ENCODE measurements at regions not wholly inside any gene's neighbourhood (a gene's known extent, or its start where the extent isn't known, plus 50 kb on each side); places are given as distances from the start of the nearest gene placed in this dataset.
A peak's percentile ranks its signal among the peaks of the same experiment; 100 is the strongest.

- no peak overlapping the region for H2AFZ ChIP-seq (ENCODE audit: low read length)
- H4K20me1 ChIP-seq (ENCODE audit: insufficient read depth, low read depth, low read length), result no peaks in the 10 kb centered on the region
- 0 out of 2 replicates have a peak overlapping the region, but pooled peaks have one; percentile 34 for H3K4me3 ChIP-seq (ENCODE audit: low read length)
- H3K9me3 ChIP-seq (ENCODE audit: low read length), result no peaks in the 10 kb centered on the region
- no peak overlapping the region for H3K9ac ChIP-seq (ENCODE audit: low read length)
- H3K9me2 ChIP-seq (replicated peaks; ENCODE audit: insufficient read depth, low read length), result no peaks in the 10 kb centered on the region
- H3K27me3 ChIP-seq (ENCODE audit: low read length), result no peaks in the 10 kb centered on the region
- peak; percentile 63 for DNase-seq
- H3K79me2 ChIP-seq (ENCODE audit: low read length), result no peaks in the 10 kb centered on the region
- H3K27ac ChIP-seq (ENCODE audit: low read length), result no peak overlapping the region
- peak overlapping the region; percentile 48 for H3K4me2 ChIP-seq (ENCODE audit: low read depth, low read length, poor library complexity, severe bottlenecking)
- H3K36me3 ChIP-seq (ENCODE audit: insufficient read depth, low read length), result no peaks in the 10 kb centered on the region
- peaks cover 12% of the 10 kb centered on the region for H3K4me1 ChIP-seq (ENCODE audit: low read length)
Measured at GRCh38 chr7:55288070-55288824, 76.9 kb upstream of the LANCL2 start.

GRCh38 chr7:55296070-55296469 lies 69.1 kb upstream of the LANCL2 start:
- no peak overlapping the region for H3K27ac ChIP-seq (ENCODE audit: low read length)
- H3K9me3 ChIP-seq (ENCODE audit: low read length), result no peaks in the 10 kb centered on the region
- H3K79me2 ChIP-seq (ENCODE audit: low read length), result no peaks in the 10 kb centered on the region
- H2AFZ ChIP-seq (ENCODE audit: low read length), result no peak overlapping the region
- no peaks in the 10 kb centered on the region for H3K4me1 ChIP-seq (ENCODE audit: low read length)
- no peaks in the 10 kb centered on the region for H3K36me3 ChIP-seq (ENCODE audit: insufficient read depth, low read length)
- H3K9me2 ChIP-seq (replicated peaks; ENCODE audit: insufficient read depth, low read length), result no peaks in the 10 kb centered on the region
- no peak overlapping the region for H3K9ac ChIP-seq (ENCODE audit: low read length)
- DNase-seq, result no peak
- H3K27me3 ChIP-seq (ENCODE audit: low read length), result no peaks in the 10 kb centered on the region
- no peaks in the 10 kb centered on the region for H4K20me1 ChIP-seq (ENCODE audit: insufficient read depth, low read depth, low read length)
- no peak overlapping the region for H3K4me3 ChIP-seq (ENCODE audit: low read length)
- H3K4me2 ChIP-seq (ENCODE audit: low read depth, low read length, poor library complexity, severe bottlenecking), result no peak overlapping the region

GRCh38 chr7:55299273-55299967 lies 65.7 kb upstream of the LANCL2 start:
- no peak for DNase-seq
- Histone ChIP-seq H3K9me3 (ENCODE audit: low read length) (no peaks in the 10 kb centered on the region), H3K4me2 (ENCODE audit: low read depth, low read length, poor library complexity, severe bottlenecking) (no peak overlapping the region), H3K4me1 (ENCODE audit: low read length) (peaks cover 6% of the 10 kb centered on the region), H4K20me1 (ENCODE audit: insufficient read depth, low read depth, low read length) (no peaks in the 10 kb centered on the region), H3K9me2 (replicated peaks; ENCODE audit: insufficient read depth, low read length) (no peaks in the 10 kb centered on the region), H3K79me2 (ENCODE audit: low read length) (no peaks in the 10 kb centered on the region), H3K27ac (ENCODE audit: low read length) (no peak overlapping the region), H3K4me3 (ENCODE audit: low read length) (no peak overlapping the region), H3K27me3 (ENCODE audit: low read length) (no peaks in the 10 kb centered on the region), H3K9ac (ENCODE audit: low read length) (no peak overlapping the region), H3K36me3 (ENCODE audit: insufficient read depth, low read length) (no peaks in the 10 kb centered on the region), H2AFZ (ENCODE audit: low read length) (no peak overlapping the region)

- Histone ChIP-seq H3K36me3 (ENCODE audit: insufficient read depth, low read length) (no peaks in the 10 kb centered on the region), H4K20me1 (ENCODE audit: insufficient read depth, low read depth, low read length) (no peaks in the 10 kb centered on the region), H2AFZ (ENCODE audit: low read length) (no peak overlapping the region), H3K9me3 (ENCODE audit: low read length) (no peaks in the 10 kb centered on the region), H3K4me2 (ENCODE audit: low read depth, low read length, poor library complexity, severe bottlenecking) (no peak overlapping the region), H3K27me3 (ENCODE audit: low read length) (no peaks in the 10 kb centered on the region), H3K27ac (ENCODE audit: low read length) (no peak overlapping the region), H3K9me2 (replicated peaks; ENCODE audit: insufficient read depth, low read length) (no peaks in the 10 kb centered on the region), H3K9ac (ENCODE audit: low read length) (no peak overlapping the region), H3K4me1 (ENCODE audit: low read length) (peaks cover 17% of the 10 kb centered on the region), H3K79me2 (ENCODE audit: low read length) (no peaks in the 10 kb centered on the region), H3K4me3 (ENCODE audit: low read length) (no peak overlapping the region)
- DNase-seq, result no peak
Measured at GRCh38 chr7:55303220-55303619, 61.9 kb upstream of the LANCL2 start.

GRCh38 chr7:55304018-55304762 lies 60.9 kb upstream of the LANCL2 start:
- Histone ChIP-seq H2AFZ (ENCODE audit: low read length) (no peak overlapping the region), H4K20me1 (ENCODE audit: insufficient read depth, low read depth, low read length) (no peaks in the 10 kb centered on the region), H3K9ac (ENCODE audit: low read length) (no peak overlapping the region), H3K4me2 (ENCODE audit: low read depth, low read length, poor library complexity, severe bottlenecking) (peak overlapping the region; percentile 24), H3K27me3 (ENCODE audit: low read length) (no peaks in the 10 kb centered on the region), H3K4me1 (ENCODE audit: low read length) (peaks cover 17% of the 10 kb centered on the region), H3K36me3 (ENCODE audit: insufficient read depth, low read length) (no peaks in the 10 kb centered on the region), H3K4me3 (ENCODE audit: low read length) (no peak overlapping the region), H3K9me2 (replicated peaks; ENCODE audit: insufficient read depth, low read length) (no peaks in the 10 kb centered on the region), H3K9me3 (ENCODE audit: low read length) (no peaks in the 10 kb centered on the region), H3K27ac (ENCODE audit: low read length) (no peak overlapping the region), H3K79me2 (ENCODE audit: low read length) (no peaks in the 10 kb centered on the region)
- DNase-seq, result no peak

- H3K9me2 ChIP-seq (replicated peaks; ENCODE audit: insufficient read depth, low read length), result no peaks in the 10 kb centered on the region
- no peaks in the 10 kb centered on the region for H3K27me3 ChIP-seq (ENCODE audit: low read length)
- no peak for DNase-seq
- no peak overlapping the region for H2AFZ ChIP-seq (ENCODE audit: low read length)
- no peak overlapping the region for H3K4me3 ChIP-seq (ENCODE audit: low read length)
- peak overlapping the region; percentile 24 for H3K4me2 ChIP-seq (ENCODE audit: low read depth, low read length, poor library complexity, severe bottlenecking)
- no peak overlapping the region for H3K27ac ChIP-seq (ENCODE audit: low read length)
- H3K79me2 ChIP-seq (ENCODE audit: low read length), result no peaks in the 10 kb centered on the region
- no peak overlapping the region for H3K9ac ChIP-seq (ENCODE audit: low read length)
- peaks cover 17% of the 10 kb centered on the region for H3K4me1 ChIP-seq (ENCODE audit: low read length)
- no peaks in the 10 kb centered on the region for H3K36me3 ChIP-seq (ENCODE audit: insufficient read depth, low read length)
- no peaks in the 10 kb centered on the region for H3K9me3 ChIP-seq (ENCODE audit: low read length)
- H4K20me1 ChIP-seq (ENCODE audit: insufficient read depth, low read depth, low read length), result no peaks in the 10 kb centered on the region
Measured at GRCh38 chr7:55305135-55305534, 60.0 kb upstream of the LANCL2 start.

GRCh38 chr7:55306331-55306730 lies 58.8 kb upstream of the LANCL2 start:
- Histone ChIP-seq H3K9ac (ENCODE audit: low read length) (no peak overlapping the region), H4K20me1 (ENCODE audit: insufficient read depth, low read depth, low read length) (no peaks in the 10 kb centered on the region), H3K36me3 (ENCODE audit: insufficient read depth, low read length) (no peaks in the 10 kb centered on the region), H3K27ac (ENCODE audit: low read length) (no peak overlapping the region), H3K27me3 (ENCODE audit: low read length) (no peaks in the 10 kb centered on the region), H3K9me3 (ENCODE audit: low read length) (no peaks in the 10 kb centered on the region), H2AFZ (ENCODE audit: low read length) (no peak overlapping the region), H3K79me2 (ENCODE audit: low read length) (no peaks in the 10 kb centered on the region), H3K4me1 (ENCODE audit: low read length) (peaks cover 17% of the 10 kb centered on the region), H3K9me2 (replicated peaks; ENCODE audit: insufficient read depth, low read length) (no peaks in the 10 kb centered on the region), H3K4me3 (ENCODE audit: low read length) (no peak overlapping the region), H3K4me2 (ENCODE audit: low read depth, low read length, poor library complexity, severe bottlenecking) (no peak overlapping the region)
- DNase-seq, result no peak

Data from Karpas-422 (cell line).